HG03460 (cell line): ENCODE measurements at regions not wholly inside any gene's neighbourhood (a gene's known extent, or its start where the extent isn't known, plus 50 kb on each side); places are given as distances from the start of the nearest gene placed in this dataset.

ENCODE experiments used
- ATAC-seq: cut with Tn5 transposase; IDR thresholded peaks from one replicate; pipeline ENCODE4 v1.9.1; 2021; ENCODE audit not compliant: unreplicated experiment

GRCh38 chr6:142558786-142559185 is 257.0 kb downstream of the ADGRG6 start:
- no peak for ATAC-seq

GRCh38 chr6:142561511-142562265 is 259.9 kb downstream of the ADGRG6 start:
- no peak for ATAC-seq

GRCh38 chr6:142562865-142563264 is 261.1 kb downstream of the ADGRG6 start:
- ATAC-seq: no peak

- peak; percentile 49 for ATAC-seq
Observed at GRCh38 chr6:142566628-142567396, 265.0 kb downstream of the ADGRG6 start.

GRCh38 chr6:142567461-142567860 is 265.7 kb downstream of the ADGRG6 start:
- no peak for ATAC-seq

GRCh38 chr6:142568857-142569597 is 267.2 kb downstream of the ADGRG6 start:
- no peak for ATAC-seq

GRCh38 chr6:142569676-142570075 is 267.9 kb downstream of the ADGRG6 start:
- no peak for ATAC-seq

- no peak for ATAC-seq
Observed at GRCh38 chr6:142570221-142570671, 268.4 kb downstream of the ADGRG6 start.

- no peak for ATAC-seq
Observed at GRCh38 chr6:142592876-142593275, 291.1 kb downstream of the ADGRG6 start.

- no peak for ATAC-seq
Observed at GRCh38 chr6:142597836-142598235, 296.0 kb downstream of the ADGRG6 start.

GRCh38 chr6:142601427-142601826 is 299.6 kb downstream of the ADGRG6 start:
- ATAC-seq: no peak

GRCh38 chr6:142602972-142603371 is 301.2 kb downstream of the ADGRG6 start:
- no peak for ATAC-seq

- ATAC-seq: no peak
Observed at GRCh38 chr6:142605922-142606485, 304.2 kb downstream of the ADGRG6 start.

- no peak for ATAC-seq
Observed at GRCh38 chr6:142612956-142613355, 311.1 kb downstream of the ADGRG6 start.

GRCh38 chr6:142613981-142614380 is 312.2 kb downstream of the ADGRG6 start:
- ATAC-seq: no peak

- no peak for ATAC-seq
Observed at GRCh38 chr6:142617158-142617557, 315.4 kb downstream of the ADGRG6 start.

- ATAC-seq: no peak
Observed at GRCh38 chr6:142621822-142622221, 320.0 kb downstream of the ADGRG6 start.

GRCh38 chr6:142624978-142625715 is 319.8 kb downstream of the HIVEP2 start:
- no peak for ATAC-seq

GRCh38 chr6:142627474-142627873 is 317.5 kb downstream of the HIVEP2 start:
- ATAC-seq: no peak
